BJ (cell line): ENCODE measurements at regions not wholly inside any gene's neighbourhood (a gene's known extent, or its start where the extent isn't known, plus 50 kb on each side); places are given as distances from the start of the nearest gene placed in this dataset.

Experiments
- CTCF ChIA-PET: fragments of 350-600 bp; formaldehyde crosslinking; extraction: SDS; loops from one replicate; lab custom pipeline; 2021; ENCODE audit warnings: antibody characterized with exemption, inconsistent platforms; lab: Yijun Ruan, JAX
- POLR2A ChIA-PET: fragments of 300-600 bp; sonication (Branson Sonifier 250); formaldehyde crosslinking; extraction: SDS; loops from one replicate; lab custom pipeline; 2021; ENCODE audit warnings: antibody characterized with exemption; lab: Charles Lee
- DNase-seq: peaks from one replicate; pipeline ENCODE4 v3.0.0-alpha.2; 2011; ENCODE audit warnings: low read depth
- H3K27me3 ChIP-seq: 2 replicates; pipeline ENCODE4 v1.6.0; 2011; ENCODE audit warnings: low read length; ENCODE audit not compliant: control insufficient read depth, insufficient read depth
- H3K36me3 ChIP-seq: 2 replicates; pipeline ENCODE4 v1.5.1; 2011; ENCODE audit warnings: low read length; ENCODE audit not compliant: control insufficient read depth, insufficient read depth
- H3K4me3 ChIP-seq: 2 replicates; pipeline ENCODE4 v1.5.1; 2011; ENCODE audit warnings: low read depth, mild to moderate bottlenecking, control low read depth, low read length
- CTCF ChIP-seq: IDR thresholded peaks from 2 replicates; pipeline ENCODE4 v1.5.1; 2011; ENCODE audit warnings: low read depth, mild to moderate bottlenecking, control low read depth, inconsistent platforms, low read length, moderate library complexity; ENCODE audit not compliant: insufficient read depth

GRCh38 chr2:195601361-195601760 lies 55.7 kb upstream of the SLC39A10 start:
- no peak for DNase-seq
- Histone ChIP-seq H3K4me3 (no peak overlapping the region), H3K36me3 (no peaks in the 10 kb centered on the region), H3K27me3 (no peaks in the 10 kb centered on the region)
- TF ChIP-seq CTCF, result no peak
- ChIA-PET CTCF (interaction anchor here (0.6 to 0.9 kb wide), 2 partner anchors 25 to 59 kb away, joined by 3 read pairs; no protein-coding TSS in a partner anchor), POLR2A (interaction anchor here (0.6 to 0.7 kb wide), 3 partner anchors 9 to 568 kb away, joined by 3 to 8 read pairs (median 3); no protein-coding TSS in a partner anchor)

DNA sequence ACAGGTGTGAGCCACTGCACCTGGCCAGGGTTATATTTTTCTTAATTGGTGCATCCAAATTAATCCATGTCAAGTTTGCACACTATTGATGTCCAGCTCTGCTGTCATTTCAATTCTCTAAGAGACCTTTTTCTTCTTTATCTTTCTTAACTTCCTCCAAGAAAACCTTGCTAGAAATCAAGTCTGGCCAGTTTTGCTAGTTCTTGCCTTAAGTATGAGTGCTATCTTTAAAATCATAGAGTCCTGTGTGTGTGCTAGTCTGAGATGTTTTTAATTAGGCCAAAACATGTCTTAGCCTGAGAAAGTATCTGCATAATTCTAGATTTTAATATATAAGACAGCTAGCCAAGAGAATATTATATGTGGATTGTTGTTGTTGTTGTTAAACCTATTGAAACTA lies 56.2 kb upstream of the SLC39A10 start:
- POLR2A ChIA-PET, result interaction anchor here (0.6 to 0.7 kb wide), 3 partner anchors 8 to 567 kb away, joined by 3 to 8 read pairs (median 3); no protein-coding TSS in a partner anchor
- no peak for TF ChIP-seq CTCF
- CTCF ChIA-PET, result interaction anchor here (0.9 kb wide), 1 partner anchor 59 kb away, joined by 3 read pairs; no protein-coding TSS in a partner anchor
- Histone ChIP-seq H3K36me3 (no peaks in the 10 kb centered on the region), H3K27me3 (no peaks in the 10 kb centered on the region), H3K4me3 (no peak overlapping the region)
- DNase-seq, result no peak

- DNase-seq, result no peak
- CTCF ChIA-PET, result no interaction called here
Observed at GRCh38 chr2:195596840-195597239, 60.2 kb upstream of the SLC39A10 start.

GRCh38 chr2:195595825-195596224 lies 61.2 kb upstream of the SLC39A10 start:
- H3K4me3 ChIP-seq, result no peak overlapping the region
- no peak for TF ChIP-seq CTCF
- H3K27me3 ChIP-seq, result no peaks in the 10 kb centered on the region
- POLR2A ChIA-PET, result no interaction called here
- DNase-seq, result no peak
- H3K36me3 ChIP-seq, result no peaks in the 10 kb centered on the region
- CTCF ChIA-PET, result no interaction called here

More at GRCh38 chr2:195596840-195597239, 60.2 kb upstream of the SLC39A10 start:
- no peak for TF ChIP-seq CTCF
- POLR2A ChIA-PET, result no interaction called here
- no peaks in the 10 kb centered on the region for H3K27me3 ChIP-seq
- no peaks in the 10 kb centered on the region for H3K36me3 ChIP-seq
- no peak overlapping the region for H3K4me3 ChIP-seq

DNA sequence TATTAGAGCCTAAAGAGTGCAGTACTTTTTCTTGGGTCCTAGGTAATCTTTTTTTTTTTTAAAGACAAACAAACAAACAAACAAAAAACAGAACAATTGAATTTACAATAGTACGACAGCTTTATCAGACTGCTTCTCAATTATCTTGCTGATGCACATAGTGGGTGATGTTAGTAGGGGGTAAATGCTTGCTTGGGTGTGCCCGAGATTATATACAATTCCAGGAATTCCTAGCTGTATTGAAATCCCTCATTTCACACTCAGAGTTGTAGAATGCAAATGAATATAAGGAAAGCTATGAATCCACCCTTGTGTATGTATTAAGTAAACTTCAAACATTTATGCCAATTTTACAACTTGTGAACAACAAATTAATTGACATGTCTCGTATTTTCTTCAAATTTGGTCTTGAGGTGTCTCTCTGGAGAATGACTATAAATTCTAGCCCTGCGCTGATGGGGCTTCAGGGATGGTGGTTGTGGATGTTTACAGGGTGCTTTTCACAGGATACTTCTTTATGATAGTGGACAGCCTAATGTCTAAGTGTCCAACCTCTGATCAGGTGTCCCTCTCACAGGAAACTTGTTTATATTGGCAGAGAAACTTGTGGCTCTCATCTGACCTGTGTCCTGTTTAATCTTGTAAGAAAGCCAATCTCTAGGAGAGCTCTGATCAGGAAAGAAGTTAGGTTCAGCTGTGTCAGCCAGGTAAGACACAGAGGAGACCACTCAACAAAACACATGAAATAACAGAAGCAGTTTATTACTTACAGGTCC lies 61.9 kb upstream of the SLC39A10 start:
- DNase-seq, result no peak
- no peaks in the 10 kb centered on the region for H3K36me3 ChIP-seq
- H3K4me3 ChIP-seq, result no peak overlapping the region
- ChIA-PET CTCF (interaction anchor here (1.6 kb wide), 1 partner anchor 17 kb away, joined by 3 read pairs; no protein-coding TSS in a partner anchor), POLR2A (no interaction called here)
- no peaks in the 10 kb centered on the region for H3K27me3 ChIP-seq
- TF ChIP-seq CTCF, result no peak
